A172 (cell line): ENCODE measurements at regions not wholly inside any gene's neighbourhood (a gene's known extent, or its start where the extent isn't known, plus 50 kb on each side); places are given as distances from the start of the nearest gene placed in this dataset.

Experiments
- DNase-seq: peaks from one replicate; pipeline ENCODE4 v3.0.0-alpha.2; 2015; ENCODE audit warnings: low spot score

- no peak for DNase-seq
These were observed 616.8 kb downstream of the TAFA4 start for GRCh38 chr3:68315546-68315945.

GRCh38 chr3:68306571-68306970 is 625.8 kb downstream of the TAFA4 start:
- no peak for DNase-seq

DNA sequence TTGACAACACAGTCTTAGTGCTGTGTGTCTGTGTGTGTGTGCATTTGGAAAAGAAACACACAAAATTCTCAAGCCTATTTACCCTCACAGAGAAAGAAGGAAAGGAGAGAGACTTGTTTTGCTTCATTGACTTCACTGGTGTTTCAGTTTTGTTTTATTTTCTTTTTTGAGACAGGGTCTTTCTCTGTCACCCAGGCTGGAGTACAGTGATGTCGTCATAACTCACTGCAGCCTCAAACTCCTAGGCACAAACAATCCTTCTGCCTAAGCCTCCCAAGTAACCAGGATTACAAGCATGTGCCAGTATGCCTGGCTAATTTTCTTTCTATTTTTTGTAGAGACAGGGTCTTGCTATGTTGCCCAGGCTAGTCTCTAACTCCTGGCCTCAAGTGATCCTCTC is 636.9 kb downstream of the TAFA4 start:
- no peak for DNase-seq

DNA sequence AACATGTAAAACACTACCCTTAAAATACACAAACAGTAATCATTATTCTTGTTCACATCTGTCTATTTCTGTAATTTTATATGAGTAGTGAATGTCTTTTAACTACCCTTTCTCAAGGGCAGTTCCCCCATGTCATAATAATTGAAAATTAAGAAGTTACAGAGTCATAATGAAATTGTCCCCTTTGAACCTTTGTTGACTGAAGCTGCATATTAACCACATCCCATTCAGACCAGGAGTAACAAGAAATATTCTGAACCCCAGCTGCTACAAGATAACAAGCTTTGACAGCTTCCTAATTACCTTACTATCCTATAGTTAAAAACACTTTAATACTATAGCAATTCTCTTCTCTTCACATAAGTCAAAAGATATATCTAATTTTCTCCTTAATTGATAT is 635.9 kb upstream of the SUCLG2 start:
- no peak for DNase-seq

GRCh38 chr3:68288085-68288484 is 633.7 kb upstream of the SUCLG2 start:
- no peak for DNase-seq

DNA sequence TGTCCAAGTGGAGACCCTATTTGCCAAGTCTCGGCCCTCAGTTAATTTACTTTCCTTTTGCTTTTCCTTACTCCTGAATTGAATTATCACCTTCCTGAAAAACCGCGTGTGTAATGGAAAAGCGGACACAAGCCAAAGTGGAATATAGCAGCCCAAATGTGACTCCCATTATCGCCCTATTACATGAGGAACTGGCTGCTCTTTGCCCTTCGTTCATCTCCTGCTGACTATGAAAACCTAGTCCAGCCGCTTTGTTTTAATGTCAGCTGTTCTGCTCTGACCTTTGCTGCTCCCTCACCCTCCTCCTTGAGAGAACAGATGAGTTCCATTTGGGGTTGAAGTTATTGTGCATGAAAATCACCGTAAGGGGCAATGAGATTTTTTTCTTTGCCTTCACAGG is 632.7 kb upstream of the SUCLG2 start:
- no peak for DNase-seq

DNA sequence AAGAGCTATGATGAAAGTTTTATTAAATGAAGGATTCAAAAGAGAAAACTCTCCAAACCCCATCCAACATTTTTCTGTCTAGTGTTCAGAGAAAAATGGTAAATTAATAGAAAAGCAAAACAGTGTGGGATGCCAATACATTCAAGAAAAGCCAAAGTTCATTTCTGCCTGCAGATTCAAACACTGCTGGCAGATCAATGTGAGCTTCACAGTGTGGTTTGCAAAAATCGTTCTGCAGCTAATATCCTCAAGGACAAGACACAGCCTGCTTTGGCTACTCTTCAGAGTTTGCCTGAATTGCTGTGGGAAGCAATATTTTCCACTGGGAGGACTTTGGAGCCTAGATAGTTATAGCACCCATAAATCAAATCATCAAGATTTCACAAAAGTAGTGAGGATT is 619.9 kb upstream of the SUCLG2 start:
- DNase-seq: no peak

DNA sequence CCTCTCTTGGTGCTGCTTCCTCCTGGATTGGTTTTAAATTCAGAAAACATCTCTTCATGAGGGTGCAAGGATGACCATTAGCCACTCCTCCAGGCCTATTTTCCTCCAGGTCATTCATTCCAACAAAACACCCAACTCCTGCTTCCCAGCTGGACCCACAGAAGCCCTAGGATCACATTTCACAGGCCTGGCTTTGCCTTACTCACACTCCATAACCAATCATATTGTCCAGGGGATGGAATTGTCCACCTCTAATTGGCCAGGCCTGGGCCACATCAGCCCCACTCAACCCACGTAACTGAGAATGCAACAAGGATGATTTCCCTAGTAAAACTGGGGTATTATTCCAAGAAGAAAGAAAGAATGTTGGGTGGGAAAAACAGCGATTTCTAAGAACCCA is 616.7 kb upstream of the SUCLG2 start:
- no peak for DNase-seq

DNA sequence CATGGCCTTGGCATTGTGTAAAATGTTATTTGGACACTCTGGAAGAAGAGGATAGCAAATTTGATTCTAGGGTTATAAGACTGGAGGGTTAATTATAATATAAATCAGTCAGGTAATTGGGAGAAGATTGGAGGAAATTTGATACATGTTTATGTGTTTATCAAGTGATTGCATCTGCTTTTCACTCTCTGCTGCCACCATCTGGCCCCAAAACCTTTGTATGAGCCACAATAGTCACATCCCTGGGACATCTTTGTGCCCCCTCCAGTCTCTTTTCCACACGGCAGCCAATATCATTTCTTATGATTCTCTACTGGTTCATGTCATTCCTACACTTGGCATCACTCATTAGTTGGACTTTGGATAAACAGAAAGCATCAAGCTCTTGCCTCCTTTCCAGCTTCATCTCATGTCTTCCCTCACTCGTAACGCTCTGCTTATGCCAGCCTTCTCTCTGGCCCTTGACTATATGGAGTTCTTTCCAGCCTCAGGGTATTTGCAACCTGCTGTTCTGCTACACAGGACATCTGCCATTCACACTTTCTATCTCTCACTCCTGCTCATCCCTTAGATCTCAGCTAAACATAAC is 602.3 kb upstream of the SUCLG2 start:
- DNase-seq: no peak

GRCh38 chr3:68249265-68249664 is 594.9 kb upstream of the SUCLG2 start:
- DNase-seq: no peak

GRCh38 chr3:68242606-68243005 is 588.2 kb upstream of the SUCLG2 start:
- no peak for DNase-seq

DNA sequence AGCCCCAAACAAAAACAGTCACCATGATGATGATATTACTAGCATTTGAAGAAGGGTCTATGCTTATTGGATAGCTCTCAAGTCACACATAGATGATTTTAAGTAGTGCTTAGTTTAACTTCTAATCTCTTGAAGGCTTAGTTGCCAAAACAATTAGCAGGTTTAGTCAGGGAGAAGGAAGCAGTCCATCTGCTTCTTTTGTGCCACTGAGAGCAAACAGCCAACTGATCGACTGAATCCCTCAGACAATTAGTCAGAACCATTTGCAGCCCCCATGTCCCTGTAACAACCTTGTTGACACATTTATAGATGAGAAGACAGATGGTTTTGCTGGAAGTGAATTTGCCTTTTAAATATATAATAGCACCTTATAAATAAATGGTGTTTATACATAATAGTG is 585.1 kb upstream of the SUCLG2 start:
- no peak for DNase-seq

- DNase-seq: no peak
These were observed 579.8 kb upstream of the SUCLG2 start for GRCh38 chr3:68234076-68234780.

DNA sequence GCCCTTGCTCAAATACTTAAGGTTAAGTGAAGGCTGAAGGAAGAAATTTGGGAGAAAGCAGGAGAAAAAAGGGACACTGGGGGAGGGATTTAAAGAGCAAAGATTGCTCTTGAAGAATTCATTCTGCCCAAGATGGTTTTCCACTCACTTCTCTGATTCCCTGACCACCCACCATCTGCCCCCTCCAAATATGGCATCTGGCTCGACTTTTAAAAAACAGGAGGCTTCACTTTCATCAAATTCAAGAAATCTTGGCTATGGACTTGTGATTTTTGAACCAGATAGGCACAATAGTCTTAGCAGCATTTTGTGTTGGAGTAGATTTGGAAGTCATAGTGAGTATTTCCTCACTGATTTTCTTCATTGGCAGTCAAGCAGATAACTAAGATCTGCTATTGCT is 574.4 kb upstream of the SUCLG2 start:
- DNase-seq: no peak

- no peak for DNase-seq
These were observed 566.4 kb upstream of the SUCLG2 start for GRCh38 chr3:68220832-68221231.

- no peak for DNase-seq
These were observed 557.2 kb upstream of the SUCLG2 start for GRCh38 chr3:68211637-68212036.

- no peak for DNase-seq
These were observed 556.2 kb upstream of the SUCLG2 start for GRCh38 chr3:68210635-68211034.

- no peak for DNase-seq
These were observed 552.9 kb upstream of the SUCLG2 start for GRCh38 chr3:68207327-68207726.

- DNase-seq: no peak
These were observed 552.2 kb upstream of the SUCLG2 start for GRCh38 chr3:68206524-68207117.

- DNase-seq: no peak
These were observed 532.3 kb upstream of the SUCLG2 start for GRCh38 chr3:68186733-68187132.

- DNase-seq: no peak
These were observed 522.2 kb upstream of the SUCLG2 start for GRCh38 chr3:68176600-68176999.

- no peak for DNase-seq
These were observed 518.7 kb upstream of the SUCLG2 start for GRCh38 chr3:68173012-68173634.

- no peak for DNase-seq
These were observed 517.6 kb upstream of the SUCLG2 start for GRCh38 chr3:68172039-68172438.
